Testis (tissue), 2 donors: ENCODE measurements at regions not wholly inside any gene's neighbourhood (a gene's known extent, or its start where the extent isn't known, plus 50 kb on each side); places are given as distances from the start of the nearest gene placed in this dataset.

Experiments
- DNase-seq: peaks from one replicate; pipeline ENCODE4 v3.0.0-alpha.2; 2019
- H3K27ac ChIP-seq, 2 donors: fragments of 200-600 bp; sonication (generic); one replicate each; pipeline ENCODE4 v1.5.1; 2019
- H3K27me3 ChIP-seq: fragments of 200-600 bp; sonication (generic); one replicate; pipeline ENCODE4 v1.5.1; 2019
- H3K36me3 ChIP-seq: fragments of 200-600 bp; sonication (generic); one replicate; pipeline ENCODE4 v1.5.1; 2017; ENCODE audit warnings: low read depth; ENCODE audit errors: missing control alignments
- H3K4me1 ChIP-seq: fragments of 200-600 bp; sonication (generic); one replicate; pipeline ENCODE4 v1.5.1; 2019
- H3K4me3 ChIP-seq, 2 donors: fragments of 200-600 bp; sonication (generic); one replicate each; pipeline ENCODE4 v1.5.1; 2017 to 2019
- H3K9me3 ChIP-seq: fragments of 200-600 bp; sonication (generic); one replicate; pipeline ENCODE4 v1.5.1; 2017
- POLR2A ChIP-seq: fragments of 450-650 bp; IDR thresholded peaks from one replicate; pipeline ENCODE4 v1.6.1; 2017; ENCODE audit warnings: antibody characterized with exemption, mild to moderate bottlenecking, moderate library complexity
- WGBS, 2 donors: methylation state at CpG; one replicate each; pipeline ENCODE4 v1.1.5; 2018; 5-methylcytosine and 5-hydroxymethylcytosine counted together
- intact Hi-C: fragments of 100-400 bp; cut with DNase I; formaldehyde crosslinking; loops from one replicate; pipeline ENCODE4 v1.15.1; 2023; ENCODE audit warnings: low total_unique reads
- TF ChIP-seq, protein P1 (sequence below), 3 experiments: fragments of 450-650 bp in 2 of 3; fragments of 200-600 bp in 1 of 3; sonication (generic) in 1 of 3; IDR thresholded peaks; one replicate each; pipeline ENCODE4 v1.5.1; 2016 to 2019; ENCODE audit warnings: antibody characterized with exemption in 3 of 3, mild to moderate bottlenecking in 2 of 3, moderate library complexity in 1 of 3

DNA sequence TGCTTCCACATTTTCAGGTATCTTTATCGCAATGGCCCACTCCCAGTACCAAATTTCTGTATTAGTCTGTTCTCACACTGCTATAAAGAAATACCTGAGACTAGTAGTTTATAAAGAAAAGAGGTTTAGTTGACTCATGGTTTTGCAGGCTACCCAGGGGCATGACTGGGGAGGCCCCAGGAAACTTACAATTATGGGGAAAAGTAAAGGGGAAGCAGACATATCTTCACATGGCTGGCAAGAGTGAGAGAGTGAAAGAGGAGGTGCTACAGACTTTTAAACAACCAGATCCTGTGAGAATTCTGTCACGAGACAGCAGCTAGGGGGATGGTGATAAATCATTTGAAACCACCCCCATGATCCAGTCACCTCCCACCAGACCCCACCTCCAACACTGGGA lies 238.2 kb upstream of the DMAC1 start:
- Histone ChIP-seq H3K4me3 (no peak overlapping the region), H3K27me3 (no peaks in the 10 kb centered on the region), H3K9me3 (no peaks in the 10 kb centered on the region), H3K4me1 (no peaks in the 10 kb centered on the region), H3K36me3 (no peaks in the 10 kb centered on the region), H3K27ac (no peak overlapping the region)
- 74 to 85% methylated on average over 2 of the region's 2 CpGs for WGBS, 2 donors
- intact Hi-C loops: no loop called here
- DNase-seq: no peak
- no peak for TF ChIP-seq POLR2A
- TF ChIP-seq, protein P1, sequence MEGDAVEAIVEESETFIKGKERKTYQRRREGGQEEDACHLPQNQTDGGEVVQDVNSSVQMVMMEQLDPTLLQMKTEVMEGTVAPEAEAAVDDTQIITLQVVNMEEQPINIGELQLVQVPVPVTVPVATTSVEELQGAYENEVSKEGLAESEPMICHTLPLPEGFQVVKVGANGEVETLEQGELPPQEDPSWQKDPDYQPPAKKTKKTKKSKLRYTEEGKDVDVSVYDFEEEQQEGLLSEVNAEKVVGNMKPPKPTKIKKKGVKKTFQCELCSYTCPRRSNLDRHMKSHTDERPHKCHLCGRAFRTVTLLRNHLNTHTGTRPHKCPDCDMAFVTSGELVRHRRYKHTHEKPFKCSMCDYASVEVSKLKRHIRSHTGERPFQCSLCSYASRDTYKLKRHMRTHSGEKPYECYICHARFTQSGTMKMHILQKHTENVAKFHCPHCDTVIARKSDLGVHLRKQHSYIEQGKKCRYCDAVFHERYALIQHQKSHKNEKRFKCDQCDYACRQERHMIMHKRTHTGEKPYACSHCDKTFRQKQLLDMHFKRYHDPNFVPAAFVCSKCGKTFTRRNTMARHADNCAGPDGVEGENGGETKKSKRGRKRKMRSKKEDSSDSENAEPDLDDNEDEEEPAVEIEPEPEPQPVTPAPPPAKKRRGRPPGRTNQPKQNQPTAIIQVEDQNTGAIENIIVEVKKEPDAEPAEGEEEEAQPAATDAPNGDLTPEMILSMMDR (IDR thresholded peaks at IDR 0.05): no peak

GRCh38 chr9:8036914-8037524 lies 237.4 kb upstream of the DMAC1 start:
- no peaks in the 10 kb centered on the region for H3K36me3 ChIP-seq
- no peaks in the 10 kb centered on the region for H3K27me3 ChIP-seq
- no peaks in the 10 kb centered on the region for H3K9me3 ChIP-seq
- no peak overlapping the region for H3K4me3 ChIP-seq
- intact Hi-C loops: no loop called here
- DNase-seq: no peak
- TF ChIP-seq POLR2A: no peak
- TF ChIP-seq, protein P1 (IDR thresholded peaks at IDR 0.05): no peak
- no peak overlapping the region for H3K27ac ChIP-seq
- no peaks in the 10 kb centered on the region for H3K4me1 ChIP-seq

DNA sequence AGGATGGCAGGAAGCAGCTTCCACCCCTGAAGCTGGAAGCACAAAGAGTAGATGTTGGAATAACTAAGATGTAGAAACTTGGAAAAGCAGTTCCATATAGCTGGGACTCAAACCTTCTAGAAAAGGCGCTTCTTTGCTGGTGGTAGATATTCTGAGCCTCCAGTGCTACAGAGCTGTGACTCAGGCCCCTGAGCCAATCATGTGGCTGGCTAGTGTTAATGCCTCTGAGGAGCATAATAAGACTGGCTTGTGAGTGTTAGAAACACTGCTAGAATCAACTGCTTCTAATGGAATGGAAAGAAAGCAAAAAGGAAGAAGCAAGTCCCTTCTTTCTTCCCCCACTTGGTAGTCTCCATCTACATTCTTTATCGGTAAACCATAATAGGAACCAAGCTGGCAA lies 234.2 kb upstream of the DMAC1 start:
- intact Hi-C loops: no loop called here
- Histone ChIP-seq H3K4me3 (no peak overlapping the region), H3K27me3 (no peaks in the 10 kb centered on the region), H3K9me3 (no peaks in the 10 kb centered on the region), H3K27ac (no peak overlapping the region), H3K36me3 (no peaks in the 10 kb centered on the region), H3K4me1 (no peaks in the 10 kb centered on the region)
- DNase-seq: no peak
- 87 to 89% methylated on average over 2 of the region's 2 CpGs for WGBS, 2 donors
- TF ChIP-seq, protein P1 (IDR thresholded peaks at IDR 0.05): no peak
- no peak for TF ChIP-seq POLR2A

- no peak overlapping the region for H3K4me3 ChIP-seq
- H3K27me3 ChIP-seq: no peaks in the 10 kb centered on the region
- H3K36me3 ChIP-seq: no peaks in the 10 kb centered on the region
- no peaks in the 10 kb centered on the region for H3K4me1 ChIP-seq
- intact Hi-C loops: no loop called here
- WGBS, 2 donors: 80 to 88% methylated on average over 4 of the region's 4 CpGs
- no peak overlapping the region for H3K27ac ChIP-seq
- no peaks in the 10 kb centered on the region for H3K9me3 ChIP-seq
- TF ChIP-seq, protein P1 (IDR thresholded peaks at IDR 0.05): no peak
- TF ChIP-seq POLR2A: no peak
- DNase-seq: no peak
Observed at GRCh38 chr9:8030095-8030494, 230.5 kb upstream of the DMAC1 start.

DNA sequence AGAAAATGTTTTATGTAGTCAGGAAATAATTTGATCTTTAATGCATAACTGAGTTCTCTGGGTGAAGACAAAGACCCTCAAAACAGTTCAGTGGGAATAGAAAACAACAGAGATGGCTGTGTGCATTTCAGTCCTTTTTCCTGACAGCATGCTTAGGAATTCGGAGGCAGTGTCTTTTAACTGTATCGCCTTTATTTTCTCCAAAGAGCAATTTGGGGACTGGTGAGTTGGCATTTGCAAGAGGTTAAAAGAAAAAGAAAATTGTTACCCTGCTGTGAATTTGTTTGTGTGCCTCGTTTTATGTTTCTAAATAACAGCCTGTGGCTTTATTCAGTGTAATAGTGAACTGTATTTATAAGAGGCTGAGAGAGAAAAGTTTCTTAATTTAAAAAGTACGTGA lies 227.8 kb upstream of the DMAC1 start:
- intact Hi-C loops: no loop called here
- TF ChIP-seq, protein P1 (IDR thresholded peaks at IDR 0.05): no peak
- TF ChIP-seq POLR2A: no peak
- DNase-seq: no peak
- Histone ChIP-seq H3K4me1 (no peaks in the 10 kb centered on the region), H3K27ac (no peak overlapping the region), H3K36me3 (no peaks in the 10 kb centered on the region), H3K9me3 (no peaks in the 10 kb centered on the region), H3K4me3 (no peak overlapping the region), H3K27me3 (no peaks in the 10 kb centered on the region)
- WGBS, 2 donors: 77 to 82% methylated on average over 4 of the region's 4 CpGs
